OCI-LY3 (cell line): ENCODE measurements at regions not wholly inside any gene's neighbourhood (a gene's known extent, or its start where the extent isn't known, plus 50 kb on each side); places are given as distances from the start of the nearest gene placed in this dataset.
"Not testable (repeated sequence)": the region's sequence is repeated elsewhere in the genome, so short reads cannot be mapped to it uniquely, and the experiment has no call there.

ENCODE experiments used
- H2AFZ ChIP-seq: fragments of 200-600, 300-600 bp; shearing (Covaris generic); 2 replicates; pipeline ENCODE4 v1.6.0; 2014; ENCODE audit warnings: antibody characterized with exemption, low read depth, low read length
- H3K27ac ChIP-seq: fragments of 200-600, 300-600 bp; sonication (generic); 2 replicates; pipeline ENCODE4 v1.5.1; 2014; ENCODE audit warnings: mild to moderate bottlenecking, low read length, moderate library complexity, mixed read lengths
- H3K27me3 ChIP-seq: fragments of 200-600, 300-600 bp; sonication (generic); 2 replicates; pipeline ENCODE4 v1.6.1; 2014; ENCODE audit warnings: low read depth, low read length, mixed read lengths
- H3K36me3 ChIP-seq: fragments of 200-600, 300-600 bp; sonication (generic); replicated peaks from 2 replicates; pipeline ENCODE3; 2014; ENCODE audit warnings: low read depth, low read length, mixed read lengths
- H3K4me1 ChIP-seq: fragments of 300-600, 200-600 bp; sonication (generic); 2 replicates; pipeline ENCODE4 v1.6.1; 2014; ENCODE audit warnings: low read length, mixed read lengths
- H3K4me2 ChIP-seq: fragments of 200-600, 300-600 bp; sonication (generic); 2 replicates; pipeline ENCODE4 v1.6.1; 2014; ENCODE audit warnings: low read length, mixed read lengths
- H3K4me3 ChIP-seq: fragments of 300-600, 200-600 bp; sonication (generic); 2 replicates; pipeline ENCODE4 v1.5.1; 2014; ENCODE audit warnings: antibody characterized with exemption, mild to moderate bottlenecking, low read length, moderate library complexity
- H3K79me2 ChIP-seq: fragments of 300-600, 200-600 bp; shearing (Covaris generic); 2 replicates; pipeline ENCODE4 v1.6.1; 2014; ENCODE audit warnings: mild to moderate bottlenecking, low read length, mixed read lengths
- H3K9ac ChIP-seq: fragments of 300-600, 200-600 bp; shearing (Covaris generic); 2 replicates; pipeline ENCODE4 v1.6.0; 2014; ENCODE audit warnings: mild to moderate bottlenecking, low read length, moderate library complexity
- H3K9me3 ChIP-seq: fragments of 200-600, 300-600 bp; shearing (Covaris generic); 2 replicates; pipeline ENCODE4 v1.6.1; 2014; ENCODE audit warnings: low read length, mixed read lengths; ENCODE audit not compliant: insufficient read depth
- H4K20me1 ChIP-seq: fragments of 200-600, 300-600 bp; sonication (generic); 2 replicates; pipeline ENCODE4 v1.6.1; 2016; ENCODE audit warnings: low read length, mixed read lengths; ENCODE audit not compliant: insufficient read depth
- EZH2phosphoT487 ChIP-seq: fragments of 200-600 bp; shearing (Covaris generic); IDR thresholded peaks from 2 replicates; pipeline ENCODE4 v1.6.1; 2018; ENCODE audit warnings: antibody characterized with exemption, mixed run types, low read depth
- TF ChIP-seq, protein P1 (sequence below): fragments of 200-600, 300-600 bp; sonication (generic); IDR thresholded peaks from 2 replicates; pipeline ENCODE4 v1.5.1; 2014; ENCODE audit warnings: antibody characterized with exemption, low read length, low read depth

DNA sequence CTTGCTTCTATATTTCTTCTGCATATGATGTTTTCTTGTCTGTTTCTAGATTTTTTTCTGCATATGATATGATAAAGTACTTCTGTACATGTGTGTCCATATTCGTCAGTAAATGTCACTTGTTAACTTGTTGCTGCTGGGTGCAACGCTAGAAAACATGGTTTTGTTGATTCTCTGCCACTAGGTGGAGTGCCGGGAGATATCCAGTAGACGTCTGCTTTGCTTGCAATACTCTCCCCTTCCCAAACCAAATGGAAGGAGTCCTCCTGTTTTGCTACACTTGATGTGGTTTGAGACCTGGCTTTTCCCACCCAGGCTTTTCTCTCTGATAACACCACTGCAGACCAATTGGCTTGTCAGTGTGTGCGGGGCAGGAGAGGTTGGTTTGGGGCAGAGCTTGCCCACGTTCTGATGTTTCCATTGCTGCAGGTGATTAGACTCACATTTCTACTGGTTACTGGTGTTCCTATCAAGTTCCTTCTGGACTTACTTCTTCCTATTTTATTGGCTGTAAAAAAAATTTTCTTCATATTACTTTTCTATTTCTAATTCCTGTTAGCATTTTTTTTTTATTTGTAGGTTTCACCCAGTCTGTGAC is 900.0 kb upstream of the CDH10 start:
- H3K79me2 ChIP-seq = no peaks in the 10 kb centered on the region
- H3K27ac ChIP-seq = no peak overlapping the region
- peak overlapping the region; percentile 62 for H3K4me2 ChIP-seq
- H3K9ac ChIP-seq = no peak overlapping the region
- H3K36me3 ChIP-seq = no peaks in the 10 kb centered on the region
- H4K20me1 ChIP-seq = no peaks in the 10 kb centered on the region
- 0 out of 2 replicates have a peak overlapping the region, but pooled peaks have one; percentile 48 for H3K4me3 ChIP-seq
- peaks cover 3% of the 10 kb centered on the region; the same call in 1 of the 2 replicates for H3K4me1 ChIP-seq
- no peak for TF ChIP-seq EZH2phosphoT487
- TF ChIP-seq, protein P1, sequence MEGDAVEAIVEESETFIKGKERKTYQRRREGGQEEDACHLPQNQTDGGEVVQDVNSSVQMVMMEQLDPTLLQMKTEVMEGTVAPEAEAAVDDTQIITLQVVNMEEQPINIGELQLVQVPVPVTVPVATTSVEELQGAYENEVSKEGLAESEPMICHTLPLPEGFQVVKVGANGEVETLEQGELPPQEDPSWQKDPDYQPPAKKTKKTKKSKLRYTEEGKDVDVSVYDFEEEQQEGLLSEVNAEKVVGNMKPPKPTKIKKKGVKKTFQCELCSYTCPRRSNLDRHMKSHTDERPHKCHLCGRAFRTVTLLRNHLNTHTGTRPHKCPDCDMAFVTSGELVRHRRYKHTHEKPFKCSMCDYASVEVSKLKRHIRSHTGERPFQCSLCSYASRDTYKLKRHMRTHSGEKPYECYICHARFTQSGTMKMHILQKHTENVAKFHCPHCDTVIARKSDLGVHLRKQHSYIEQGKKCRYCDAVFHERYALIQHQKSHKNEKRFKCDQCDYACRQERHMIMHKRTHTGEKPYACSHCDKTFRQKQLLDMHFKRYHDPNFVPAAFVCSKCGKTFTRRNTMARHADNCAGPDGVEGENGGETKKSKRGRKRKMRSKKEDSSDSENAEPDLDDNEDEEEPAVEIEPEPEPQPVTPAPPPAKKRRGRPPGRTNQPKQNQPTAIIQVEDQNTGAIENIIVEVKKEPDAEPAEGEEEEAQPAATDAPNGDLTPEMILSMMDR = peak; percentile 65
- H3K9me3 ChIP-seq = no peaks in the 10 kb centered on the region
- no peaks in the 10 kb centered on the region for H3K27me3 ChIP-seq
- peak overlapping the region; percentile 77; the same call in 1 of the 2 replicates for H2AFZ ChIP-seq

GRCh38 chr5:25540628-25541027 is 895.9 kb upstream of the CDH10 start:
- H3K9ac ChIP-seq = no peak overlapping the region
- no peaks in the 10 kb centered on the region for H3K36me3 ChIP-seq
- H4K20me1 ChIP-seq = no peaks in the 10 kb centered on the region
- no peak overlapping the region for H2AFZ ChIP-seq
- peaks cover 7% of the 10 kb centered on the region; the same call in 1 of the 2 replicates for H3K4me1 ChIP-seq
- TF ChIP-seq, protein P1 = no peak
- no peak for TF ChIP-seq EZH2phosphoT487
- H3K27me3 ChIP-seq = no peaks in the 10 kb centered on the region
- no peak overlapping the region for H3K4me2 ChIP-seq
- H3K9me3 ChIP-seq = no peaks in the 10 kb centered on the region
- no peak overlapping the region for H3K27ac ChIP-seq
- H3K79me2 ChIP-seq = no peaks in the 10 kb centered on the region
- no peak overlapping the region for H3K4me3 ChIP-seq

DNA sequence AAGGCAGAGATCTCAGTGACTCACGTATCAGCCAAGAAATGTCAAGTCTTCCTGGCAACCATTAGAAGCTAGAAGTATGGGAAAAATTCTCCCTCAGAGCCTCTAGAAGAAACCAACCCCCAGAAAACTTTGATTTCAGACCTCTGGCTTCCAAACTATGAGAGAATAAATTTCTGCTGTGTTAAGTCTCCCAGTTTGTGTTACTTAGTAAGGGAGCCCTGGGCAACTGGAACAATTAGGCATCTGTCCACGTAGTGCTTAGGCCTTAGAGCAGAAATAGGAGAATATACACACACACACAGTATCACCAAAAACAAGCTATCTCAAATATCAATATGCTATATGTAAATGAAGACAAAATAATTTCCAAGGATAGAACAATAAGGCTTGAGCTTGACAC is 894.8 kb upstream of the CDH10 start:
- Histone ChIP-seq H3K36me3 (no peaks in the 10 kb centered on the region), H3K4me2 (no peak overlapping the region), H4K20me1 (no peaks in the 10 kb centered on the region), H3K4me3 (no peak overlapping the region), H3K27ac (no peak overlapping the region), H3K9ac (no peak overlapping the region), H3K27me3 (no peaks in the 10 kb centered on the region), H3K9me3 (no peaks in the 10 kb centered on the region), H3K4me1 (peaks cover 7% of the 10 kb centered on the region; the same call in 1 of the 2 replicates), H2AFZ (no peak overlapping the region), H3K79me2 (no peaks in the 10 kb centered on the region)
- TF ChIP-seq EZH2phosphoT487 = no peak
- TF ChIP-seq, protein P1 = no peak

- H3K4me1 ChIP-seq, H3K9ac ChIP-seq, H3K79me2 ChIP-seq, H3K9me3 ChIP-seq, H4K20me1 ChIP-seq, H3K4me2 ChIP-seq, H3K27ac ChIP-seq, H3K4me3 ChIP-seq, H2AFZ ChIP-seq, H3K27me3 ChIP-seq, H3K36me3 ChIP-seq: not testable (repeated sequence)
Observed at GRCh38 chr5:25536461-25536860, 891.7 kb upstream of the CDH10 start.
